Progenitor cell of endocrine pancreas (in vitro differentiated cells): ENCODE measurements at regions not wholly inside any gene's neighbourhood (a gene's known extent, or its start where the extent isn't known, plus 50 kb on each side); places are given as distances from the start of the nearest gene placed in this dataset.

Experiments used
- DNase-seq: peaks from one replicate; pipeline ENCODE4 v3.0.0; 2021; ENCODE audit warnings: low spot score; ENCODE audit not compliant: unreplicated experiment
- H3K27ac Mint-ChIP-seq: 2 replicates; pipeline ENCODE4 v1.8.0; 2021; ENCODE audit warnings: mild to moderate bottlenecking, moderate library complexity, mixed read lengths
- H3K27me3 Mint-ChIP-seq: 2 replicates; pipeline ENCODE4 v1.8.0; 2021; ENCODE audit warnings: mixed read lengths
- H3K36me3 Mint-ChIP-seq: 2 replicates; pipeline ENCODE4 v1.8.0; 2022; ENCODE audit warnings: mixed read lengths; ENCODE audit not compliant: insufficient read depth
- H3K4me1 Mint-ChIP-seq: 2 replicates; pipeline ENCODE4 v1.8.0; 2021; ENCODE audit warnings: low read depth, mixed read lengths
- H3K4me3 Mint-ChIP-seq: 2 replicates; pipeline ENCODE4 v1.8.0; 2021; ENCODE audit warnings: low read depth, mild to moderate bottlenecking, moderate library complexity, mixed read lengths
- H3K9me3 Mint-ChIP-seq: 2 replicates; pipeline ENCODE4 v1.8.0; 2021; ENCODE audit warnings: low read depth, mixed read lengths
- CTCF ChIP-seq: fragments of 200-600 bp; sonication (generic); IDR thresholded peaks from one replicate; pipeline ENCODE4 v1.5.0; 2021; ENCODE audit warnings: antibody characterized with exemption, mild to moderate bottlenecking; ENCODE audit not compliant: unreplicated experiment

GRCh38 chr17:13420418-13420826 lies 181.3 kb downstream of the HS3ST3A1 start:
- no peak overlapping the region for H3K27ac Mint-ChIP-seq
- H3K36me3 Mint-ChIP-seq, result no peaks in the 10 kb centered on the region
- peaks cover 8% of the 10 kb centered on the region for H3K27me3 Mint-ChIP-seq
- no peak for DNase-seq
- no peak for TF ChIP-seq CTCF
- H3K4me1 Mint-ChIP-seq, result peaks cover 23% of the 10 kb centered on the region
- H3K4me3 Mint-ChIP-seq, result no peak overlapping the region
- no peaks in the 10 kb centered on the region for H3K9me3 Mint-ChIP-seq

GRCh38 chr17:13419676-13420075 lies 182.1 kb downstream of the HS3ST3A1 start:
- H3K4me1 Mint-ChIP-seq, result peaks cover 22% of the 10 kb centered on the region
- TF ChIP-seq CTCF, result no peak
- H3K27me3 Mint-ChIP-seq, result peaks cover 8% of the 10 kb centered on the region
- H3K9me3 Mint-ChIP-seq, result no peaks in the 10 kb centered on the region
- no peak overlapping the region for H3K4me3 Mint-ChIP-seq
- no peak overlapping the region for H3K27ac Mint-ChIP-seq
- H3K36me3 Mint-ChIP-seq, result no peaks in the 10 kb centered on the region
- DNase-seq, result no peak

GRCh38 chr17:13418891-13419290 lies 182.8 kb downstream of the HS3ST3A1 start:
- Mint-ChIP-seq H3K9me3 (no peaks in the 10 kb centered on the region), H3K36me3 (no peaks in the 10 kb centered on the region), H3K27ac (no peak overlapping the region), H3K27me3 (peaks cover 8% of the 10 kb centered on the region), H3K4me3 (no peak overlapping the region), H3K4me1 (peaks cover 19% of the 10 kb centered on the region)
- TF ChIP-seq CTCF, result no peak
- no peak for DNase-seq

- no peaks in the 10 kb centered on the region for H3K9me3 Mint-ChIP-seq
- no peak overlapping the region for H3K4me3 Mint-ChIP-seq
- H3K4me1 Mint-ChIP-seq, result peaks cover 9% of the 10 kb centered on the region
- H3K27me3 Mint-ChIP-seq, result peaks cover 8% of the 10 kb centered on the region
- H3K36me3 Mint-ChIP-seq, result no peaks in the 10 kb centered on the region
- no peak for TF ChIP-seq CTCF
- no peak for DNase-seq
- H3K27ac Mint-ChIP-seq, result no peak overlapping the region
Measured at GRCh38 chr17:13417381-13417950, 184.3 kb downstream of the HS3ST3A1 start.

GRCh38 chr17:13416748-13417363 lies 184.9 kb downstream of the HS3ST3A1 start:
- no peak for DNase-seq
- TF ChIP-seq CTCF, result no peak
- H3K27me3 Mint-ChIP-seq, result peaks cover 8% of the 10 kb centered on the region
- H3K4me1 Mint-ChIP-seq, result peaks cover 9% of the 10 kb centered on the region
- H3K36me3 Mint-ChIP-seq, result no peaks in the 10 kb centered on the region
- H3K27ac Mint-ChIP-seq, result no peak overlapping the region
- no peak overlapping the region for H3K4me3 Mint-ChIP-seq
- H3K9me3 Mint-ChIP-seq, result no peaks in the 10 kb centered on the region
